ENCODE measurements at regions not wholly inside any gene's neighbourhood (a gene's known extent, or its start where the extent isn't known, plus 50 kb on each side); places are given as distances from the start of the nearest gene placed in this dataset.

GRCh38 chr2:129059476-129059875 is 740.8 kb upstream of the HS6ST1 start:
- no peak for DNase-seq

DNA sequence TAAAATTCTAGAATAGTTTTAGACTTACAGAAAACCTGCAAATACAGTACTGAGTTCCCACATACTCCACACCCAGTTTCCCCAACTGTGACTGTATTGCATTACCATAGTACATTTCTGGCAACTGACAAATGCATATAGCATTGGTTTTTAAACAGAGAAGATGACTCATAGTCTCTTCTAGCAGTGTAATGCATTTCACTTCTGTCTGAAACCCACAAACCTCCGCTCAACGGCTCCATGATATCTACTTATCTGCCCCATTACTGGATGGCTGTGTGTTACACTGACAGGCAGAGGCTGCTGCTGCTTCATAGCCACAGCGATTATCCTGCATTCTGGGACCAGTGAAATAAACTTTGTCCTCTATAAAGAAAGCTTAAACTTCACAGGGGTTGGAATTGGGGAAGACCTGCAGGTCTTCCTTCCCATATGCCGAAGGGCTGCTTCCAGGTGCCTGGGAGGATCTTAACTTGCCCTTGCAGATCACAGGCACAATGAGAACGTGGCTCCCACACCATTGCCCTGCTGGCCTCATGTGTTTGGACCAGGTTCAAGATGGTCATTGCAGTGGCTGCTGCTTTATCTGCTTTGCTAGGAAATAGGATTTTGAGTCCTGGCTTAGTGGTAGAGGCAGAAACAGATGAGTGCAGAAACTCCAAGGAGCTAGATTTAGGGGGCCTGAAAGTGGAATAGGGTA is 742.6 kb upstream of the HS6ST1 start:
- peak in 1 of 5 experiments; percentile 79 for DNase-seq

DNA sequence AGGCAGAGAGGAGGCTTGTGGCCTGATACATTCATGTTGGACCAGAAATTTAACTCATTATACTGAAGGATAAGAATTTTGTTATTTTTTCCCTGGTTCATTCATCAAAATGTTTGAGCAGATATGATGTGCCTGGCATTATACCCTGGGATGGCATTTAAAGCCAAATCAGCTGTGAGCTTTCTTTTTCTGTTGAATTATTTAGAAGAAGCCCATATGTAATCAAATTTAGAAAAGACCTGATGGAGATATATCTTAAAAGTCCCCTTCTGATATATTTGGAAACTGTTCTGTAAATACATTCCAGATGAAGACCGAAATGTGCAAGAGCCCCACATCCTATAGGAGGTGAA is 743.1 kb upstream of the HS6ST1 start:
- no peak for DNase-seq

GRCh38 chr2:129062146-129062912 is 743.7 kb upstream of the HS6ST1 start:
- peak in 1 of 5 experiments; percentile 5 for DNase-seq

GRCh38 chr2:129067070-129067469 is 748.4 kb upstream of the HS6ST1 start:
- no peak for DNase-seq

GRCh38 chr2:129067953-129068352 is 749.3 kb upstream of the HS6ST1 start:
- no peak for DNase-seq

- no peak for DNase-seq
Measured at GRCh38 chr2:129068543-129068942, 749.9 kb upstream of the HS6ST1 start.

- DNase-seq = no peak
Measured at GRCh38 chr2:129069875-129070594, 751.4 kb upstream of the HS6ST1 start.

DNA sequence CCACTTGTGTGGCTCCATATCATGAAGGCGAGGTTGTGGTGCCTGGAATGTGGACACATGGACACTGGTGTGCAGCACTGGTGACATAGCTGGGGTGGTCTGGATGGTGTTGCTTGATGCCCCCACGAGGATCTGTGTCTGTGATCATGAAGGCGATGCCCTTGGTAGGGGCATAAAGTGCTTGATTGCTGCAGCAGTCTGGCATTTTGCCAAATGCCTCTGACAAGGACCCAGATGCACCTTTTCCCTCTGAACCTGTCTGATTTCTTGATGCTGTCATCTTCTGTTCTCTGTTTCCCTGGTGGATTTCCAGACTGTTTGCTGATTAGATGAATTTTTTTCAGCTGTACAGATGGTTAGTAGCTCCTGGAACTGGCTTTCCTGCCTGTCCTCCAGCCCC is 752.0 kb upstream of the HS6ST1 start:
- no peak for DNase-seq

- DNase-seq = no peak
Measured at GRCh38 chr2:129071531-129071930, 752.9 kb upstream of the HS6ST1 start.

GRCh38 chr2:129074298-129074920 is 755.7 kb upstream of the HS6ST1 start:
- no peak for DNase-seq

GRCh38 chr2:129078548-129078947 is 759.9 kb upstream of the HS6ST1 start:
- DNase-seq = no peak

DNA sequence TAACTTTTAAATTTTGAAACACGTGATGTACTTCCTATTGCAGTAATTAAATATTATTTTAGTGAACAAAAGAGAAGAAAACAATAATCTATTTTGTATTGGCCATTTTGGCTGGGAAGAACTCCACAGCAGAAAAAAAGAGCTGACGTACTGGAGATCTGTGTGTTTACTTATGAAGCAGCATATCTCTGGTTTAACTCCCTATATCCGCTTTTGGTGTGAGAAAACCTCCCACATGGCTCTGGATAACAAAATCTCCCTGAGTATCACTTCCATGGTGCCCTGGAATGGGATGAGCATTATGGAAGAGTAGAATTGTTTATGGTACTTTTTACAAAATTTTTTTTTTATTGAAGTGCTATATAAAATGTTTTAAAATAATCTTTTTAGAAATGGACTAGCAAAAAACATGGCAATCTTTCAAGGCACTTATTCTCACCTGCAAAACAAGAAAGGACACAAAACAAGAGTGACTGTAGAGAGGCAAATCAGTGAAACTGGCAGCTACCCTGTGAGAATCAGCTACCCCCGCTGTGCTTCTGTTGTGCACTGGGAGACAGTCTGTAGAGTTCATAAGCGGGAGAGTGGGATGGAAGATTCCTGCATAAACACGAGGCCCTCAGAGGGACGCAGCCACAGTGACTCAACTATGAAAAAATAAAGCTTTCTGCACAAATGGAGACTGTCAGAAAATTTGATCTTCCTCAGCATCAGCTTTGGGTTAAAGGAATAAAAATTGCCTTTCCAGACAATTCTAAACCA is 762.2 kb upstream of the HS6ST1 start:
- DNase-seq = no peak

DNA sequence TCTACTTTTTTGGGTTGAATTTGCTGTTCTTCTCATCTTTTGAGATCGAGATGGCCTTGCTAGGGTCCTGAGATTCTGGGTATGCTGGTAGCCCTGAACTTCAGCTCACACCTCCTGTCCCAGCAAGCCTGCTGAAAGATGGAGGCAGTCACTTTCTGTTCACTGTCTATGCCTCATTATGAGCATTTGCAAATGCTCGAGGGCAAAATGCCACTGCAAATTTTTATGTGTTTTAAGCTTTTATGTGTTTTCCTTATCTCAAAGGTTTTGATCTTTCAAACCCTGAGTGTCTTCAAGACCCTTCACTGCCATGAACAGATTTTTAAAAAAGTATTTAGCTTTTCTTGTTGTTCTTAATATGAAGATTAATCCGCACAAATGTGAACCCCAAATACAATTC is 766.7 kb upstream of the HS6ST1 start:
- DNase-seq = no peak

- DNase-seq = no peak
Measured at GRCh38 chr2:129087133-129087813, 768.6 kb upstream of the HS6ST1 start.

DNA sequence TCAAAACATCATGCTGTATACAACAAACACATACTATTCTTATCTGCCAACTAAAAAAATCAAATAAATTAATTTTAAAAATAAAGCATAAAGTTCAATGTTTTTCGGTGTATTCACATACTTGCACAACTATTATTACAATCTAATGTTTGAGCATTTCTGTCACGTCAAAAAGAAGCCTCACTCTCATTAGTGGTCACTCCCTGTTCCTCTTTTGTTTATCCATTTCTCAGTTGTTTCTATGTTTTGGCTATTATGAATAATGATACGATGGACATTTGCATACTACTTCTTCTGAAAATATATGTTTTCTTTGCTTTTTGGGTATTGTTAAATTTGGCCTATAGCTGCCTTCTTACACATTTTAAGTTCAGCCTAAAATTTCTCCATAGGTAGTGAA is 773.0 kb upstream of the HS6ST1 start:
- no peak for DNase-seq

- no peak for DNase-seq
Measured at GRCh38 chr2:129092956-129093355, 774.3 kb upstream of the HS6ST1 start.

DNA sequence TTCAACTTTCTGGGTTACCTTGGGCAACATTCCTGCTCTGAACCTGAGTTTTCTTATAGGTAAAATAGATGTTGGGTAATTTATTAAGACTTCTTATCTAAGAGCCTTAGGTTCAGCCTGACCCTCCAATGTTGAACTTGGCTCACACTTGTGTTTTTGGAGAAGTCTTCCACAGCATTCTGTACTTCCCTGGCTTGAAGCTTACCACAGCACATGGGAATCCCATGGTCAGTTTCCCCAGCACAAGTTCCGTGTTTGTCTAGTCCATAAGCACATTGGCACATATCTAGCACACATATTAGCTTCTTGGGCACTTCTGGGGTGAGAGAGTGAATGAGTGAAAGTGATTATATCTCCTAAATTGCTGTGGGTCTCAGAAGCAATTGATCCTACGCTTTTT is 782.5 kb upstream of the HS6ST1 start:
- no peak for DNase-seq

- no peak for DNase-seq
Measured at GRCh38 chr2:129103936-129104878, 785.5 kb upstream of the HS6ST1 start.

DNA sequence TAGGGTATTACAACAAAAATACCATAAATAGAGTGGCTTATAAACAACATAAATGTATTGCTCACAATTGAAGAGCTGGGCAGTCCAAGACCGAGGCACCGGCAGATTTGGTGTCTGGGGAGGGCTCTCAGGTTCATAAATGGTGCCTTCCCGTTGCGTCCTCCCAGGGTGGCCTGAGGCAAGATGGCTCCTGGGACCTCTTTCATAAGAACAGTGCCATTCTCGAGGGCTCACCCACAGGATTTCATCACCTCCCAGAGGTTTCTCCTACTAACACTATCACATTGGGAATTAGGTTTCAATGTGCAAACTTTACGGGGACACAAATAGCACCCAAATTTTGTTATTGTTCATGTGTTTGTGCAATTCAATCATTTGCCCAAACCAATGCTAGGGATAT is 793.5 kb upstream of the HS6ST1 start:
- no peak for DNase-seq

DNA sequence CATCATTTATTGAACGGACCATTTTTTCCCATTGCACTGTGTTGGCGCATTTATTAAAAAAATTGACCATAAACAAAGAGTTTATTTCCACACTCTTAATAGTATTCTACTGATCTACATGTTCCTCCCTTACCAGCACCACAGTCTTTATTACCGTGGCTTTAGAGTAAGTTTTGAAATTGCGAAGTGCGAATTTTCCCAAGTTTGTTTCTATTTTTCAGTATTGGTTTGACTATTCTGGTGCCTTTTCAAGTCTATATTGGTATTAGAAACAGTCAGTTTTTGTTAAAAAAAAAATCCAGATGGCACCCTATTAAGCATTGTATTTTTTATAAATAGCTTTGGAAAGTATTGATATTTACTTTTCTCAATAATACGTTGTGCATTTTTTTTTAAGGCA is 795.1 kb upstream of the HS6ST1 start:
- no peak for DNase-seq

All from T-helper 2 cell (primary cell).